ENCODE measurements at regions not wholly inside any gene's neighbourhood (a gene's known extent, or its start where the extent isn't known, plus 50 kb on each side); places are given as distances from the start of the nearest gene placed in this dataset.

DNA sequence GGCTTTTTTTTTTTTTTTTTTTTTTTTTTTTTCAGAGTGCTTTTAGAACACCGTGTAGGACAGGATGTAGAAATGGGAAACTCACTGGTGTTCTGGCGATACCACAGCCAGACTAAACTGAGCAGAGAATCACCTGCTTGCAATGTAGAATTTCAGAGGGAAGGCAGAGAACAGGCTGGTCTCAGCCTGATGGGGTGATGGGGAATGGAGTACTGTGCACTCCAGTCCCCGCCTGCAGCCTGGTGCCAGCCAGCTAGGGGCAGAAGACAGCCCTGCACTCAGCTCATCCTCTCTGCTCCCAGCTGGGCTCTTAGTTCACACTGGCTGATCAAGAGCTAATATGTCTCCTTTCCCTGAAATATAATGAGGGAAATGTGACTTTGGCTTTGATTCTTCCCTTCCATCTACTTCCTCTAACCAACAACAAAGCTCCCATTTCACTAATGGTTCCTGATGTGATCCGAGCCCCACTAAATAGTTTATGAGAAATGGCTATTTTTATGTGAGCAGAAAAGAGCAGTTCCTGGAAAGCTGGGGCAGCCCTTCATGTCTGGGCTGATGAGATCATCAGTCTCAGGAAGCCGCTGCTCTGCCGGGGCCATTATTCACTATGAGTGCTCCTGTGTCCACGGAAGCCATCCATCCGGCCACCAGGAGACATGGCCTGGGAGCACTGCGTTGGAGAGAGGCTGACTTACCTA, 209.7 kb downstream of the GADD45G start:
- H3K4me2 ChIP-seq (ENCODE audit: insufficient read depth, low read length): no peak overlapping the region

DNA sequence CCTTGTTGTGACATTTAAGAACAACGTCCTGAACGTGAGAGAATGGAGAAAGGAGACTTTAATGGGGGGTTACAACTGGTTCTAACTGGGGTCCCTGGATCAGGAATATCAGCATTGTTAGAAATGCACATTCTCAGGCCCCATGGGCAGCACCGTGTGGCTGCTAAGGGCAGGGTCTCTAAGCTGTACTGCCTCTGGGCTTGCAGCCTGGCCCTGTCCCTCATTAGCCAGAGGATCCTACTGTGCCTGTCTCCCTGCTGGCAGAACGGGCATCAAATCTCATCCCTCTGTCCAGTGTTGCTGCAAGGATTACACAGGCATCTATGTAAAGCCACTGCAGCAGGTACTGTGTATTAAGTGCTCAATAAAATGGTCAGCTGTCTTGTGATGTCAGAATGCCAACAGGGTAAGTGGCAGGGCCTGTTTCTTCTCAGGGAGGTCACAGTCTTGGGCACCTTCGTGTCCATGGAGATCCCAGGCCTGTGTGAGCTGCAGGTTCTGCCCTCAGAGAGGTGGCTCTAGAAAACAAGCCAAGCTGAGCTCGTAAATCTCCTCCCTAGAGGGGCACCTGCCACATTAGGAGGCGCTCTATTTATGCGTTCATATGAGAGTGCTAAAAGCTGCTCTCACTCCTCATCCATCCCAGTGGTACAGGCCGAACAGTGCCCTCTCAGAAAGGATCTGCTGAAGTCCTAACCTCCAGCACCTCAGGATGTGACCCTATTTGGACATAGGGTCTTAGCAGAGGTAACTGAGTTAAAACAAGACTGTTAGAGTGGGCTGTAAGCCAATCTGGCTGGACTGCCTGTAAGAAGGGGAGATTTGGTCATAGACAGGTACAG, 210.5 kb downstream of the GADD45G start:
- no peak for TF ChIP-seq CTCF (IDR thresholded peaks at IDR 0.05; ENCODE audit: extremely low read depth, low read depth, low read length)
- H3K27ac ChIP-seq (ENCODE audit: low read depth, low read length): no peak overlapping the region

More for the DNA sequence above, 209.7 kb downstream of the GADD45G start:
- TF ChIP-seq CTCF (IDR thresholded peaks at IDR 0.05; ENCODE audit: extremely low read depth, low read depth, low read length): no peak
- H3K36me3 ChIP-seq (ENCODE audit: insufficient read depth, low read length): no peaks in the 10 kb centered on the region
- no peaks in the 10 kb centered on the region for H4K20me1 ChIP-seq (ENCODE audit: insufficient read depth, low read length)
- no peak overlapping the region for H3K4me3 ChIP-seq (ENCODE audit: insufficient read depth, low read length)
- H3K79me2 ChIP-seq (ENCODE audit: insufficient read depth, low read length): no peaks in the 10 kb centered on the region
- no peaks in the 10 kb centered on the region for H3K4me1 ChIP-seq (ENCODE audit: insufficient read depth, low read length)
- no peak overlapping the region for H3K27ac ChIP-seq (ENCODE audit: low read depth, low read length)
- no peak overlapping the region for H2AFZ ChIP-seq (ENCODE audit: low read length)
- DNase-seq (ENCODE audit: insufficient read length, low spot score, missing footprints): no peak
- no peaks in the 10 kb centered on the region for H3K9me3 ChIP-seq (ENCODE audit: low read depth, low read length)
- no peaks in the 10 kb centered on the region for H3K27me3 ChIP-seq (ENCODE audit: insufficient read depth, low read length)

DNA sequence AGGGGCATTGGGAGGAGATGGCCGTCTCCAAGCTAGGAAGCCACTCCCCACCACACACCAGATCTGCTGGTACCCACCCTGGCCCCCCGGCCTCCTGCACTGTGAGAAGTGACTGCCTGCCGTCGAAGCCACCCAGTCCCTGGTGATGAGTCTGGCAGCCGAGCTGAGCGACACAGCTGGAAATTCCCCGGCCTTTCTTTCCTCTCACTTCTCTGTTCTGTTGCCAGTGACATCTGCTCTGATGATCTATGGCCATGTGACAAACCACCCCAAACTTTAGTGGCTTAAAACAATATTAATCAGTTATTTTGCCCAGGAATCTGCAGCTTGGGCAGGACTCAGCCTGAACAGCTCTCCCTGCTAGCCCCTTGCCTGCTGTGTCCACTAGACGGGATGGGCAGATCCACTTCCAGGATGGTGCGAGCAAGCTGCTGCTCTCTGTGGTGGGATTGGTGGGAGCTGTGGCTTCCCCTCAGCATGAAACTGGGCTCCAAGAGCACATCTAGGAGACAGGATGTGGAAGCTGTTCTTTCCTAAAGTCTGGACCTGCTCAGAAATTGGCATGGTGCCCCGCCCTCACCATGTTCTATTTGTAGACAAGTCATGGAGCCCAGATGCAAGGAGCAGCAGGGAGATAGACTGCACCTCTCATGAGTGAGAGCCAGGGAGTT, 211.2 kb downstream of the GADD45G start:
- H3K36me3 ChIP-seq (ENCODE audit: insufficient read depth, low read length): no peaks in the 10 kb centered on the region
- H3K4me3 ChIP-seq (ENCODE audit: insufficient read depth, low read length): no peak overlapping the region
- no peak for TF ChIP-seq CTCF (IDR thresholded peaks at IDR 0.05; ENCODE audit: extremely low read depth, low read depth, low read length)
- no peaks in the 10 kb centered on the region for H3K4me1 ChIP-seq (ENCODE audit: insufficient read depth, low read length)
- DNase-seq (ENCODE audit: insufficient read length, low spot score, missing footprints): peak; percentile 63
- no peaks in the 10 kb centered on the region for H3K27me3 ChIP-seq (ENCODE audit: insufficient read depth, low read length)
- H3K9me3 ChIP-seq (ENCODE audit: low read depth, low read length): no peaks in the 10 kb centered on the region
- H3K79me2 ChIP-seq (ENCODE audit: insufficient read depth, low read length): no peaks in the 10 kb centered on the region
- H4K20me1 ChIP-seq (ENCODE audit: insufficient read depth, low read length): no peaks in the 10 kb centered on the region
- no peak overlapping the region for H3K27ac ChIP-seq (ENCODE audit: low read depth, low read length)
- H3K4me2 ChIP-seq (ENCODE audit: insufficient read depth, low read length): no peak overlapping the region
- H2AFZ ChIP-seq (ENCODE audit: low read length): no peak overlapping the region

More for the DNA sequence above, 210.5 kb downstream of the GADD45G start:
- Histone ChIP-seq H3K4me2 (ENCODE audit: insufficient read depth, low read length) (no peak overlapping the region), H3K36me3 (ENCODE audit: insufficient read depth, low read length) (no peaks in the 10 kb centered on the region), H3K4me3 (ENCODE audit: insufficient read depth, low read length) (no peak overlapping the region), H3K9me3 (ENCODE audit: low read depth, low read length) (no peaks in the 10 kb centered on the region), H2AFZ (ENCODE audit: low read length) (no peak overlapping the region), H3K4me1 (ENCODE audit: insufficient read depth, low read length) (no peaks in the 10 kb centered on the region), H3K79me2 (ENCODE audit: insufficient read depth, low read length) (no peaks in the 10 kb centered on the region), H4K20me1 (ENCODE audit: insufficient read depth, low read length) (no peaks in the 10 kb centered on the region), H3K27me3 (ENCODE audit: insufficient read depth, low read length) (no peaks in the 10 kb centered on the region)
- no peak for DNase-seq (ENCODE audit: insufficient read length, low spot score, missing footprints)
